Right renal pelvis (tissue), 4 donors: ENCODE measurements at regions not wholly inside any gene's neighbourhood (a gene's known extent, or its start where the extent isn't known, plus 50 kb on each side); places are given as distances from the start of the nearest gene placed in this dataset.
A peak's percentile ranks its signal among the peaks of the same experiment; 100 is the strongest.

ENCODE experiments used
- DNase-seq, 4 donors: peaks; one replicate each; pipeline ENCODE4 v3.0.0-alpha.2; 2013; ENCODE audit warnings: low read depth in 4 of 4, low spot score in 3 of 4, missing footprints in 1 of 4

GRCh38 chr4:125072269-125072668 is 242.5 kb upstream of the FAT4 start:
- DNase-seq = no peak

- DNase-seq = no peak
Observed at GRCh38 chr4:125070861-125071260, 243.9 kb upstream of the FAT4 start.

DNA sequence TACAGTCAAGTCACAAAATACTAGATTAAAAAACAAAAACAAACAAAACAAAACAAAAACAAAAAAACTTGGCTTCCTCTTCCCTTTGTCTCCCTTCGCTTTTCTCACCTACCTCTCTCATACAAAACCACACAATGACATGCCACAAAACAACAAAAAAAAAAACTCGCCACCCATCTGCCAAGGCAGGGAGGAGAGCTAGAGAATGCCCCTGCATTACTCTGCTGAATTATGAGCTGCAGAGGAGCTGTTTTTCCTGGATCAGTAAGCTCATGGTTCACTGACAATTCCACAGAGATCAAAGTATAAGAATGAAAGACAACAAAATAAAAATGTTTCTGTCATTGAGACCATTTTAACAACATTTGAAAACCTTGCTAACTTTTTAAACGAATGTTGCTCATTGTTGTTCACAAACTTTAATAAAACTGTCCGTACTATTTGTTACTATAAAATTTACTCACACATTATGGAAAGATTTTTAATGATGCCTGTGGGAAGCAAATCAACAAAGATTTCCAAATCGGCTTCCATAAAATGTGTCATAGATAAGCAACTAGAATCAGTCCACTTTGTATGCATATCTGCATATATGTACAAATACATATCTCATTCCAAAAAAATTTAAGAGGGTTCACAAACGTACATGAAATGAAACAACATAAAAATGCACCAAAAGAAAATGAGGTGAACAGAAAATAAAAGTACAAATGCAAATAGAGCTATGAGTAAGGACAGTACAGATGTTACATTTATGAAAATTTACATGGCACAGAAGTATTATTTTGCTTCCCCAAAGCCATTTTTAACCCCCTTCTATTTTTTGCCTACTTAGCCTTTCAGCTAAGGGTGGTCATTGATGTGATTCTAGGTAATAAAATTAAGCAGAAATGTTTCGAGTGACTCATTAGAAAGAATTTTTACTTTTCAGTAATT is 252.4 kb upstream of the FAT4 start:
- DNase-seq = no peak

DNA sequence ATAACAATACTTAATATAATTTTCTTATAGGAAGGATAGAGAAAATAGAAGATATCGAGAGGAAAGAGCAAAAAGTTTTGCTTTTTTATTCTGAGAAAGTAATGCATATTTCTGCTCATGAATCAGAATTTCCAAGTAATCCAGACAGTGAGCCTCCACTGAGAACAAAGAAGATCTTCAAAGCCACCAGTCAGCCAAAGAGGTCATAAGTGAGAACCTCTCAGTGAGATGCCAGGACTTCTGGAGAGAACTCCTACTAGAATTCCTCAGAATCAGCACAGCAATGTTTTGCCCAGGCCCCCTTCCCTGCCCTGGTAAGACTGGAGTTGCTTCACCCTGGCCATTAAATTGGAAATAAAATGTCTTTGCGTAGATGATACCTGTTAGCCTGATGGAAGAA is 254.4 kb upstream of the FAT4 start:
- DNase-seq = no peak

DNA sequence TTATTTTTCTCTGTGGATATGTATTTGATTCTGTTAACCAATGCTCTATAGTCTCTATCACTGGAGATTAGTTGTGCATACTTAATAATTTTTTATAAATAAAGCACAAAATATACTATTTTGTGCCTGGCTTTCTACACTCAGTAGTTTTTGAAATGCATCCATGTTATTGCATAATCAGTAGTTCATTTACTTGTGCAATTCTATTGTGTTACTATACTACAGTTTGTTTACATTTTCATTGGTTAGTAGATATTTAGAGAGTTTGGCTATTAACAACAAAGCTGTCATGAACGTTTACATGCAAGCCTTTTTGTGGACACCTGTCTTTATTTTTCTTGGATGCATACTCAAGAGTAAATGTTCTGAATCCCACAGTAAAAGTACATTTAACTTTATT is 265.0 kb upstream of the FAT4 start:
- DNase-seq = no peak

DNA sequence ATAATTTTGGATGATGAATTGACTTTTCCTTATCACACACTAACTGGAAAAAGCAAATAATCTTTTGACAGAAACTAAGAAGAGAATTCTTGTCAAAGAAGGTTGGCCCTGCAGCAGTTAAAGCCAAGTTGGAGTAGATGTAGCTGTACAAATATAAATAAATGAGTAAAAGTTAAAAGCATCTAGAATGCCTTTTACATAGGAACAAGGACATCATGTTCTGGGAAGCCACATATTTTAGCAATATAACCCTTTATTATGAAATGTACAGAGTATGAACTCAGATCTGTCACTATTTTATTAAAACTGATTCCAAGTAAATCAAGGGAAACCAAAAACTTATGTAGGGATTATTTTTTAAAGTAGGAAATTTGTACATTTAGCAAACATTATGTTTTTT is 269.4 kb upstream of the FAT4 start:
- DNase-seq = no peak

DNA sequence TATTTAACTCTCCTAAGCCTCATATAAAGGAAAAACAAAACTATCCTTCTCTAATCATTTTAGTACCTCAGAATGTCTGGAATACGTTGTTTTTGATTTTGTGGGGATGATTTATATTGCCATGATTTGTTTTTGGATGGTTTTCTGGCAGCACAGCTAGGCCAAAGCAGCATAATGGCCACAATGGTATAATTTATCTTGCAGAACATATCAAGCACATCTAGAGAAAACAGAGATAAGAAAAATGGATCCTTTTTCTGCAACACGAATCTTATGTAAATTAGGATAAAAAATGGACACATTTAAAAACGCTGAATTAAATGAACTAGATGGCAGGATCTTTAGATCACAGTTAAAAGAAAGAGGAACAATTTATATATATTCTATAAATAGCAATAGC is 269.9 kb upstream of the FAT4 start:
- DNase-seq = peak in 1 of 4 donors; percentile 8

GRCh38 chr4:125043486-125043885 is 271.3 kb upstream of the FAT4 start:
- DNase-seq = no peak

- no peak for DNase-seq
Observed at GRCh38 chr4:125042041-125042440, 272.7 kb upstream of the FAT4 start.

DNA sequence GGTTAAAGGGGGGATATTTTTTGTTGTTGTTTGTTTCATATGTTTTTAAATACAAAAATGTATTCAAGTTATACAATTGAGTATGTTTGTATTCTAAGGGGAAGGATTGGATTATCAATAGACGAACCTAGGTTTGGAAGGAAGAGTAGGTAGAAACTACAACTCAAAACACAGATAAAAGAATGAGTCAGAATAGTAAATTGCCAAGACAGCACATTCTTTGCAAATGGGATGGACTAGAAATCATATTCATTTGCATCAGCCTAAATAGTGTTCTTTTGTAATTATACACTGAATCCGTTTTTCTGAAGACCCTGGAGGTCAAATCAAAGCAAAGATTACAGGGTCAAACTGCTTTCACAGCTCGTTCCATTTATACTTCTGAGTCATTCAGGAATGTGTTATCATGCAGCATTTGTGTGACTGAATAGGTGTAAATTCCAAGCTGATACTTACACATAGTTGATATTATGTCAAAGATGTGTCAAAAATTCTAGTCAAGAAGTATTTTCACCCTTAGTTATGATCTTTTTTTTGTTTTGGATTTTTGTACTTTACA is 273.3 kb upstream of the FAT4 start:
- no peak for DNase-seq

- DNase-seq = no peak
Observed at GRCh38 chr4:125039550-125039949, 275.2 kb upstream of the FAT4 start.

GRCh38 chr4:125022855-125023501 is 291.8 kb upstream of the FAT4 start:
- DNase-seq = no peak

- no peak for DNase-seq
Observed at GRCh38 chr4:125021189-125021588, 293.6 kb upstream of the FAT4 start.

DNA sequence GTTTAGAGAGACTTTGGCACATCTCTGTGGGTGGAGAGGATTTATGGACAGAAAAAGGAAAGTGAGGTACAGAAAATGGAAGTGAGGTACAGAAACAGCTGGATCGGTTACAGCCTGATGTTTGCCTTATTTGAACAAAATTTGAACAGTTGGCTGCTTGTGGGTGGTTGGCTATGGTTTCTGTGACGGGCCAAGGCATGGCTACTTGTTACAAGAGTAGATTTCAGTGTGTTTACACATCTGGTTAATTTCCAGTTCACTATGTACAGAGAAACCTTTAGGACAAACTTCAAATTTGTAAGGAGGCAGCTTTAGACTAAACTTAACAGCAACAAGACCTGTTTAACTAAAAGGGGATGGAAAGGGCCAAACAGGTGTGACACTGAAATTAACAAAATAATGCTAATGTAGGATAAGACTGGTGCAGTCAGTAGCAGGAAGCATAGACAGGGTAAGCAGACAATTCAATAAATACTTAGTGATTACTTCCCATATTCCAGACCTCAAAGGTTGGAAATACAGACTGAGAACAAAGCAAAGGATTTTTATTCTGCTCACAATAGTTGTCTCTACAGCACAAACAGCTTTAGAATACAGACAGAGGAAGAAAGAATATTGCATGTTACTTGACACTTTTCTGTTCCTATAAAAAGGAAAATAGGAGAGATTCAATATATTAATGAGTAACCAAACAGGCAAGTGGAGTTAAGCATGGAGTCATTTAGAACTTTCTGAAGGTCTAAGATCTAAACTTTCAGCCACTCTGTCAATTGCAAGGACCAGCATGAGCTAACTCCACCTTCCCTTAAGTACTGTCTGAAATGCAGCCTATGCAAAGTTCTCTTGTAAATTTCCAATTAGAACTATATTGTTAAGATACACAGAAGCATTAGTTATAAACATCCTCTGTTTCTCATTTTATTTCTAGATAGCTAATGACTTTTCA is 294.4 kb upstream of the FAT4 start:
- no peak for DNase-seq

DNA sequence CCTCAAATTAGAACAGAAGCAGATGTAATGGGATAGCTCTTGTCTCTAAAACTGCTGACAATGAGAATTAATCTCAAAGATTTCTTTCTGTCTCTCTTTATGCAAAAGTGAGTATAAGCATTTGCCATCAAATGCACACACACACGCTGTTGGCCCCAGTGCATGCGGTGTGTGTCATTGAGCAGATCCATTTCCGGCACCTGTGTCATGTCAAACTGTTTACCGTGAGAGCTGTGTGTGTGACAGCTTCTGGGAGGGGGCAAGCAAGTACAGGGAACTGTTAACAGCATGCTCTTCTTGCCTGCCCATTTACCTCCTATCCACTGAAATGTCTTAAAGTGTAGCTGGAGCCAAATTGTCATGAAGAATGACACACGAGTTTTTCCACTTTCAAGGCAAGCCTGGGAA is 297.9 kb upstream of the FAT4 start:
- DNase-seq = peak in 3 of 4 donors; percentile 2 to 27 (median 12)

DNA sequence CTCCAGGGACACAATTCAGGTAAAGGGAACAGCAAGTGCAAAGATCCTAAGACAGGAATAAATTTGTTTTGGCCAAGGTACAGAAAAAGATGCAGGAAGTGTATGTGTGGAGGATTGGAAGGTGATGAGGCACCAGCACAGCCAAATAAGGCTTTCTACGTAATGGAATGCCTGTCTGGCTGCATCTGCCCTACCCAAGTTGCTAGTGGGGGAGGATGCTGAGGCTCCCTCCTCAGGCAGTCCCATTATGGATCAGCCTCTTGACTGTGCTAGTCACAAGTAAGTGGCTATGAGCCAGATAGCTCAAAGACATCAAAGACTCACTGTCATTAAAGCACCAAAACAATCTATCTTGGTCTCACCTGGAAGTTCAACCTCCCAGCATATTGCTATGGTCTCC is 300.9 kb upstream of the FAT4 start:
- DNase-seq = no peak

DNA sequence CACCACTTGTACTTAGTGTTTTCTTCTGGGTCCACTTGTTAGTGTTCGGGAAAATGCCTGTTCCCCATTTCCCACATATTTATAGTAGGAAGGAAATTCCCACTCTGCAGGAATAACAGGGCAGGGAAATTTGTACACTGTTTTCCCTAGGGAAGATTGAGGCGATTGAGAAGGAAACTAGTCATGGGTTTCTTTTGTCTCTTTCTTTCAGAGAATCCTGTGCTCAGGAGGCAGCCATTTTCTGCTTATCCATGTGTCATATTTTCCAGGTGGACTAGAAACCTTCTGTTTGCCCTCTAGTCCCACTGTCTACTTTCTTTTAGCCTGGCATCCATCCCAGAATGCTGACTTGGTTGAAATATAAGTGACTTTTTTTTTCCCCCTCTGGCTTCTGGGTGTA is 299.1 kb upstream of the ANKRD50 start:
- no peak for DNase-seq

- DNase-seq = no peak
Observed at GRCh38 chr4:125010796-125011503, 298.4 kb upstream of the ANKRD50 start.

GRCh38 chr4:125008676-125009075 is 296.1 kb upstream of the ANKRD50 start:
- DNase-seq = no peak

- DNase-seq = no peak
Observed at GRCh38 chr4:125004676-125005075, 292.1 kb upstream of the ANKRD50 start.
